SK-N-SH (cell line): ENCODE measurements at regions not wholly inside any gene's neighbourhood (a gene's known extent, or its start where the extent isn't known, plus 50 kb on each side); places are given as distances from the start of the nearest gene placed in this dataset.

ENCODE experiments used
- CTCF ChIA-PET: fragments of 300-600, 350-600 bp; formaldehyde crosslinking; extraction: SDS; loops from one replicate; lab custom pipeline; 2021; lab: Yijun Ruan, JAX
- POLR2A ChIA-PET: fragments of 350-600 bp; sonication (Branson Sonifier 250); formaldehyde crosslinking; extraction: SDS; loops from one replicate; lab custom pipeline; 2020; ENCODE audit warnings: antibody characterized with exemption, inconsistent platforms; lab: Yijun Ruan, JAX
- DNase-seq: peaks from one replicate; pipeline ENCODE4 v3.0.0; 2012
- H2AFZ ChIP-seq: fragments of 200-600 bp; sonication (generic); 2 replicates; pipeline ENCODE4 v1.8.1; 2016; ENCODE audit warnings: antibody characterized with exemption, mild to moderate bottlenecking, low read depth
- H3F3A ChIP-seq: fragments of 200-600 bp; sonication (generic); replicated peaks from 2 replicates; pipeline ENCODE3; 2016; ENCODE audit warnings: antibody characterized with exemption, mild to moderate bottlenecking; ENCODE audit not compliant: insufficient read depth
- H3K27ac ChIP-seq, 2 experiments: fragments of 200-500 bp in 1 of 2; fragments of 200-600 bp in 1 of 2; sonication (Bioruptor generic) in 1 of 2; sonication (generic), shearing (Covaris generic) in 1 of 2; 2 replicates each; pipeline versions ENCODE4 v1.5.1 to v1.6.1; 2014 to 2016; ENCODE audit warnings: low read depth in 2 of 2, inconsistent platforms in 1 of 2, low read length in 1 of 2, mild to moderate bottlenecking in 1 of 2, mixed read lengths in 1 of 2
- H3K27me3 ChIP-seq: fragments of 200-600 bp; sonication (generic), shearing (Covaris generic); 2 replicates; pipeline ENCODE4 v1.6.1; 2016; ENCODE audit warnings: mixed run types; ENCODE audit not compliant: insufficient read depth
- H3K36me3 ChIP-seq, 2 experiments: fragments of 200-500 bp in 1 of 2; fragments of 200-600 bp in 1 of 2; sonication (Bioruptor generic) in 1 of 2; sonication (generic) in 1 of 2; replicated peaks in 1 of 2; 2 replicates each; pipeline versions ENCODE3 to v1.5.1; 2014 to 2016; ENCODE audit warnings: low read length in 1 of 2, mild to moderate bottlenecking in 1 of 2; ENCODE audit not compliant: insufficient read depth in 2 of 2, control insufficient read depth in 1 of 2
- H3K4me1 ChIP-seq, 2 experiments: fragments of 200-500 bp in 1 of 2; fragments of 200-600 bp in 1 of 2; sonication (Bioruptor generic) in 1 of 2; sonication (generic), shearing (Covaris generic) in 1 of 2; 2 replicates each; pipeline versions ENCODE4 v1.5.1 to v1.6.1; 2014 to 2016; ENCODE audit warnings: low read depth in 1 of 2, low read length in 1 of 2, mixed run types in 1 of 2; ENCODE audit not compliant: insufficient read depth in 2 of 2, control insufficient read depth in 1 of 2
- H3K4me2 ChIP-seq: fragments of 200-600 bp; sonication (generic), shearing (Covaris generic); 2 replicates; pipeline ENCODE4 v1.6.1; 2017; ENCODE audit warnings: mixed run types
- H3K4me3 ChIP-seq, 2 experiments: fragments of 200-500 bp in 1 of 2; fragments of 200-600 bp in 1 of 2; sonication (Bioruptor generic) in 1 of 2; sonication (generic), shearing (Covaris generic) in 1 of 2; 2 replicates each; pipeline versions ENCODE4 v1.5.1 to v1.8.1; 2014 to 2016; ENCODE audit warnings: low read depth in 2 of 2, inconsistent platforms in 1 of 2, low read length in 1 of 2, mild to moderate bottlenecking in 1 of 2, mixed read lengths in 1 of 2, moderate library complexity in 1 of 2
- H3K79me2 ChIP-seq: fragments of 200-600 bp; sonication (generic); 2 replicates; pipeline ENCODE4 v1.8.1; 2017; ENCODE audit warnings: mild to moderate bottlenecking; ENCODE audit not compliant: insufficient read depth
- H3K9ac ChIP-seq: fragments of 200-600 bp; sonication (generic); 2 replicates; pipeline ENCODE4 v1.6.1; 2017; ENCODE audit warnings: mixed run types
- H3K9me2 ChIP-seq: fragments of 200-600 bp; sonication (generic); 2 replicates; pipeline ENCODE4 v1.6.1; 2017; ENCODE audit warnings: mixed run types
- H3K9me3 ChIP-seq: fragments of 200-600 bp; sonication (generic); 2 replicates; pipeline ENCODE4 v1.6.1; 2017; ENCODE audit warnings: mixed run types, mild to moderate bottlenecking, moderate library complexity
- H4K20me1 ChIP-seq: fragments of 200-600 bp; sonication (generic); 2 replicates; pipeline ENCODE4 v1.6.1; 2017; ENCODE audit warnings: mild to moderate bottlenecking, mixed run types; ENCODE audit not compliant: insufficient read depth
- ELF1 ChIP-seq: IDR thresholded peaks from 2 replicates; pipeline ENCODE4 v1.4.0; 2012
- EZH2phosphoT487 ChIP-seq: fragments of 200-600 bp; sonication (generic); IDR thresholded peaks from 2 replicates; pipeline ENCODE4 v1.6.1; 2017; ENCODE audit warnings: low read depth, mixed run types, mild to moderate bottlenecking, antibody characterized with exemption, moderate library complexity, borderline replicate concordance
- FOSL2 ChIP-seq: IDR thresholded peaks from 2 replicates; pipeline ENCODE4 v1.4.0; 2012; ENCODE audit warnings: low read depth, mild to moderate bottlenecking, moderate library complexity, borderline replicate concordance
- FOXJ3 ChIP-seq: sonication (generic); formaldehyde crosslinking; IDR thresholded peaks from 2 replicates; pipeline ENCODE4 v1.5.1; 2020; ENCODE audit warnings: mild to moderate bottlenecking, missing genetic modification reagents
- GABPA ChIP-seq: IDR thresholded peaks from 2 replicates; pipeline ENCODE4 v1.4.0; 2012; ENCODE audit warnings: low read depth, mild to moderate bottlenecking
- IRF3 ChIP-seq: fragments of 150-350 bp; IDR thresholded peaks from 2 replicates; pipeline ENCODE4 v1.6.1; 2016; ENCODE audit warnings: mild to moderate bottlenecking, low read depth, low read length
- MXI1 ChIP-seq: IDR thresholded peaks from 2 replicates; pipeline ENCODE4 v1.6.1; 2012; ENCODE audit warnings: mild to moderate bottlenecking, low read depth, low read length, improper control_type of control experiment
- NFIC ChIP-seq: IDR thresholded peaks from 2 replicates; pipeline ENCODE4 v1.4.0; 2012; ENCODE audit warnings: borderline replicate concordance
- NRF1 ChIP-seq: IDR thresholded peaks from 2 replicates; pipeline ENCODE4 v1.6.1; 2012; ENCODE audit warnings: low read depth, mild to moderate bottlenecking, low read length
- POLR2AphosphoS5 ChIP-seq: IDR thresholded peaks from 2 replicates; pipeline ENCODE4 v1.6.1; 2012; ENCODE audit warnings: low read depth, low read length
- RAD21 ChIP-seq: IDR thresholded peaks from 2 replicates; pipeline ENCODE4 v1.6.1; 2012; ENCODE audit warnings: mild to moderate bottlenecking, low read length
- RXRA ChIP-seq: IDR thresholded peaks from 2 replicates; pipeline ENCODE4 v1.4.0; 2012; ENCODE audit warnings: low read depth, mild to moderate bottlenecking, borderline replicate concordance
- SMC3 ChIP-seq: IDR thresholded peaks from 2 replicates; pipeline ENCODE4 v1.6.1; 2012; ENCODE audit warnings: low read depth, low read length, improper control_type of control experiment
- TCF12 ChIP-seq: IDR thresholded peaks from 2 replicates; pipeline ENCODE4 v1.4.0; 2012
- TEAD4 ChIP-seq: IDR thresholded peaks from 2 replicates; pipeline ENCODE4 v1.4.0; 2012; ENCODE audit warnings: mild to moderate bottlenecking, borderline replicate concordance; ENCODE audit not compliant: insufficient read depth
- USF1 ChIP-seq: IDR thresholded peaks from 2 replicates; pipeline ENCODE4 v1.4.0; 2012; ENCODE audit warnings: low read depth, borderline replicate concordance
- ZBTB33 ChIP-seq: IDR thresholded peaks from 2 replicates; pipeline ENCODE4 v1.4.0; 2012; ENCODE audit warnings: low read depth, borderline replicate concordance
- WGBS: methylation state at CpG from one replicate; pipeline ENCODE4 v1.1.6; 2017; ENCODE audit warnings: low lambda C conversion rate; 5-methylcytosine and 5-hydroxymethylcytosine counted together

GRCh38 chr13:85592211-85592610 is 207.0 kb downstream of the SLITRK6 start:
- ChIA-PET POLR2A (no interaction called here), CTCF (no interaction called here)
- TF ChIP-seq MXI1 (no peak), POLR2AphosphoS5 (no peak), SMC3 (no peak), TCF12 (no peak), TEAD4 (no peak), EZH2phosphoT487 (no peak), ELF1 (no peak), IRF3 (no peak), USF1 (no peak), RAD21 (no peak), RXRA (no peak), FOXJ3 (no peak), FOSL2 (no peak), NFIC (no peak), GABPA (no peak)
- DNase-seq: no peak
- Histone ChIP-seq H2AFZ (no peak overlapping the region), H3K4me1 (no peaks in the 10 kb centered on the region), H3K27me3 (no peaks in the 10 kb centered on the region), H3F3A (peaks cover 5% of the 10 kb centered on the region), H3K36me3 (no peaks in the 10 kb centered on the region), H3K9ac (no peak overlapping the region), H4K20me1 (no peaks in the 10 kb centered on the region), H3K9me2 (no peaks in the 10 kb centered on the region), H3K9me3 (no peaks in the 10 kb centered on the region), H3K4me2 (no peak overlapping the region), H3K27ac (no peak overlapping the region), H3K79me2 (no peaks in the 10 kb centered on the region), H3K4me3 (no peak overlapping the region)
- 86% methylated on average over 2 of the region's 2 CpGs for WGBS

GRCh38 chr13:85590231-85590931 is 208.8 kb downstream of the SLITRK6 start:
- 78% methylated on average over 2 of the region's 2 CpGs for WGBS
- POLR2A ChIA-PET: no interaction called here

More at GRCh38 chr13:85590231-85590931, 208.8 kb downstream of the SLITRK6 start:
- Histone ChIP-seq H3K27ac (no peak overlapping the region), H3K4me2 (no peak overlapping the region), H3K79me2 (no peaks in the 10 kb centered on the region), H2AFZ (no peak overlapping the region), H3K9me2 (no peaks in the 10 kb centered on the region), H3K9ac (no peak overlapping the region), H3K9me3 (no peaks in the 10 kb centered on the region), H3F3A (peaks cover 14% of the 10 kb centered on the region), H3K36me3 (no peaks in the 10 kb centered on the region), H4K20me1 (no peaks in the 10 kb centered on the region), H3K4me1 (no peaks in the 10 kb centered on the region), H3K4me3 (no peak overlapping the region), H3K27me3 (no peaks in the 10 kb centered on the region)
- no peak for DNase-seq
- TF ChIP-seq FOSL2: peak; percentile 2; the same call in 1 of the 2 replicates
- TF ChIP-seq TEAD4: no peak
- TF ChIP-seq NRF1: no peak
- no peak for TF ChIP-seq ELF1
- TF ChIP-seq EZH2phosphoT487: no peak
- no peak for TF ChIP-seq ZBTB33
- TF ChIP-seq USF1: peak; percentile 15; the same call in 1 of the 2 replicates
- CTCF ChIA-PET: no interaction called here
